NCI-H146 (cell line): ENCODE measurements at regions not wholly inside any gene's neighbourhood (a gene's known extent, or its start where the extent isn't known, plus 50 kb on each side); places are given as distances from the start of the nearest gene placed in this dataset.

Experiments used
- DNase-seq: peaks from one replicate; lab custom pipeline; 2025; lab: John Stamatoyannopoulos, UW

DNA sequence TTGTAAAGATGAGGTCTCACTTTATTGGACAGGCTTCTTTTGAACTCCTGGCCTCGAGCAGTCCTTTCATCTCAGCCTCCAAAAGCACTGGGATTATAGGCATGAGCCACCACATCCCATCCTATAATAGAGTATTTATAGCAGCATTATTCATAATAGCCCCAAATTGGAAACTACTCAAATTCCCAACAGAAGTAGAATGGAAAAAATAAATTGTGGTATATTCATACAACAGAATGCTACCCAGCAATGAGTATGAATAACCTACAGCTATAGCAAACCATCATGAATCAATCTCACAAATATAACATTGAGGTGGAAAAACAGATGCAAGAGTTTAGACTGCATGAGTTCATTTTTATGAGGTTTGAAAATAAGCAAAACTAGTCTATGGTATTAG is 84.8 kb upstream of the BTBD3 start:
- DNase-seq = no peak

DNA sequence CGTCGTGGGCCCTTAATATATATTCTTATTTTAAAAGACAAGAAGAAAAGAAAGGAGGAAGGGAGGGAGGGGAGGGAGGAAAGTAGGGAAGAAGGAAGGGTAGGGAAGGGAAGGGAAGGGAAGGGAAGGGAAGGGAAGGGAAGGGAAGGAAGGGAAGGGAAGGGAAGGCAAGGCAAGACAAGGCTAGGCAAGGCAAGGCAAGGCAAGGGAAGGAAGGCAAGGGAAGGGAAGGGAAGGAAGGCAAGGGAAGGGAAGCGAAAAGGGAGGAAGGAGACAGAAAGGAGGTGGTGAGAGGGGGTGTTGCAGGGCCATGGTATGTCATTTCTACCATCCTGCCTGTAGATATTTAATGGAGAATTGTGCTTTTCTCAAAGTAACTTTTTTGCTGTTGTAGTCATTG is 83.9 kb upstream of the BTBD3 start:
- no peak for DNase-seq

- peak; percentile 15 for DNase-seq
Measured at GRCh38 chr20:11838076-11838636, 79.5 kb upstream of the BTBD3 start.

- no peak for DNase-seq
Measured at GRCh38 chr20:11841972-11842461, 75.7 kb upstream of the BTBD3 start.

DNA sequence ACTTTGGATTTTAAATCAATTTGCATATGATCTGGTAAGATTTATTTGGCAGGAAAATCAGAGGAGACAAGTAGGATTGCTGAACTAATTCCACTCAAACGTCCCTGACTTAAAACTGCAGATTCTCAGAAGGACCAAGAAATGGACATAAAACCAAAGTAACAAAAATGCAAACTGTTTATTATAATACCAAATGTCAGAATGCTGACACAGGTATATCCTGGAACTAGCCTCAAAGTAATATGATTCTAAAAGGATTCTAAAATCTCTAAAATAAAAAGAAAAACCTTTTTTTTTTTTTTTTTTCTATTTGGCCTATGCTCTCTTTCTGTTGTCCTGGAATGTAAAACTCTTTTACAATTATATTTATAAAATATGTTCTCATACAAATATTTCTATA is 74.4 kb upstream of the BTBD3 start:
- no peak for DNase-seq

- DNase-seq = no peak
Measured at GRCh38 chr20:11844691-11845090, 73.0 kb upstream of the BTBD3 start.

GRCh38 chr20:11845340-11845739 is 72.4 kb upstream of the BTBD3 start:
- no peak for DNase-seq

DNA sequence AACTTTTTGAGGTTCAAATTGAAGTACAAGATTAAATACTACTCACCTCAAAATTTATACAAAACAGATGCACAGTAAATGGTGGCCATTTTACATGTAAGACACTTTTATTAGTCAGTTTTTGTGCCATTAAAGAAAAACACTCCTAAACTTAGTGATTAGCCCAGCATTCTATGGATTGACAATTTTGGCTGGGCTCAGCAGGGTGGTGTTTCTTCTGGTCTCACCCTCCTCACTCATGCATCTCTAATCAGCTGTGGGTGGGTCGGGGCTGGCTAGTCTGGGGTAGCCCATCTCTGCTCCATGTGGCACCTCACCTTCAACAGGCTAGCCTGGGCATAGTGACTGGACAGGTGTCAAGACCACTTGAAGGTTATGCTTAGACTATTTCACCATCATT is 71.6 kb upstream of the BTBD3 start:
- no peak for DNase-seq

DNA sequence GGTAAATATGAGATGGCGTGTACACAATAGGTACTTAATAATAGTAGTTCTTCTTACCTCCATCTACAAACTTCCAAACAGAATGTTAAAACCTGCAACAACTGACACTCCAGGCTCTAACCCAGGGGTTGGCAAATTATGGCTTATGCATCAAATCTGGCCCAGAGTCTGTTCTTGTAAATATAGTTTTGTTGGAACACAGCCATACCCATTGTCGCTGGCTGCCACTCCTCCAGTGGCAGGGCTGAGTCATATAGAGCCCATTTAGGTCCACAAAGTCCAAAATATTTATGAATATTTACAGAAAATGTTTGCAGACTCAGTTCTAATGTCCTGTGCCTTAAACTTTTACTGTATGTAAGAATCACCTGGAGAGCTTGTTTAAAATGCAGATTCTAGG is 69.9 kb upstream of the BTBD3 start:
- no peak for DNase-seq

GRCh38 chr20:11849270-11849915 is 68.3 kb upstream of the BTBD3 start:
- DNase-seq = peak; percentile 11

DNA sequence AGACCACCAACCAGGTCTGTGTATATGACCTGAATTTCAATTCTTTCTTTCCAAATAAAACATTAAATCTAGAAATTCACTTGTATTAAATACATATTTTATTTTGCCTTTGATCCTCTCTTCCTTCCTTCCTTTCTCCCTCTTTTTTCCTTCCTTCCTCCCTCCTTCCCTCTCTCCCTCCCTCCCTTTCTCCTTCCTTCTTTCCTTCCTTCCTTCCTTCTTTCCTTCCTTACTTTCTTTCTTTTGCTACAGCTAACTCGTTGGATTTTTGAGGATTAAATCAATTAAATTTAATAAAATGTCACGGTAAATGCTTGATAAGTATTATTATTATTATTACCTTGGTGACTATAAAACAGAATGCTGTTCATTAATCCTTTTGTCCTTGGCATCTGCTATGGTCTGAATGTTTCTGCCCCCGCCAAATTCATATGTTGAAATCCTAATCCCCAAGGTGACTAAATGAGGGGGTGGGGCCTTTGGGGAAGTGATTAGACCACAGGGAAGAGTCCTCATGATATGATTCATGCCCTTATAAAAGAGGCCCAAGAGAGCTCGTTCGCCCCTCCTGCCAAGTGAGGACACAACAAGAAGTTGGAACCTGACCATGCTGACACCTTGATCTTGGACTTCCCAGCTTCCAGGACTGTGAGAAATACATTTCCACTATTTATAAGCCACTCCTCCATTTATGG is 67.6 kb upstream of the BTBD3 start:
- DNase-seq = no peak

DNA sequence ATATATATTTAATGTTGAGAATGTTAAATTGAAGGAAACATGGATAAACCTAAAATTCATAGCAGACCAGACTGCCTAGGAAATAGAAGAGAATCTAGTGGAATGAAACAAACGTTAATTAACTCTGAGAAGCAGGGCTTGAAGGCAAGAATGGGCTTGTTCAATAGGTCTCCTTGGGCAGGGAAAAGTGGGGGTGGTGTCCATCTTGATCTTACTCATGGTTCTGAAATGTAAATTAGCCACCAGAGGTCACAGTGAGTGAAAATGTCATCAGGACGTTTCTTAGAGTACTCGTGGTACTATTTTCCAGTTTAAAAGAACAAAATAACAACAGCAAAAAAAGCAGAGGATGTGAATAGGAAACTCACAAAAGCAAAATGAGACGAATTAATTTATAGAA is 66.8 kb upstream of the BTBD3 start:
- peak; percentile 6 for DNase-seq

GRCh38 chr20:11851646-11852045 is 66.0 kb upstream of the BTBD3 start:
- no peak for DNase-seq

- no peak for DNase-seq
Measured at GRCh38 chr20:11852189-11852588, 65.5 kb upstream of the BTBD3 start.

GRCh38 chr20:11852811-11853210 is 64.9 kb upstream of the BTBD3 start:
- DNase-seq = no peak

- no peak for DNase-seq
Measured at GRCh38 chr20:11853359-11853758, 64.3 kb upstream of the BTBD3 start.

GRCh38 chr20:11861479-11861878 is 56.2 kb upstream of the BTBD3 start:
- DNase-seq = no peak

GRCh38 chr20:11867291-11867919 is 50.3 kb upstream of the BTBD3 start:
- DNase-seq = no peak
